ENCODE measurements at regions not wholly inside any gene's neighbourhood (a gene's known extent, or its start where the extent isn't known, plus 50 kb on each side); places are given as distances from the start of the nearest gene placed in this dataset.

DNA sequence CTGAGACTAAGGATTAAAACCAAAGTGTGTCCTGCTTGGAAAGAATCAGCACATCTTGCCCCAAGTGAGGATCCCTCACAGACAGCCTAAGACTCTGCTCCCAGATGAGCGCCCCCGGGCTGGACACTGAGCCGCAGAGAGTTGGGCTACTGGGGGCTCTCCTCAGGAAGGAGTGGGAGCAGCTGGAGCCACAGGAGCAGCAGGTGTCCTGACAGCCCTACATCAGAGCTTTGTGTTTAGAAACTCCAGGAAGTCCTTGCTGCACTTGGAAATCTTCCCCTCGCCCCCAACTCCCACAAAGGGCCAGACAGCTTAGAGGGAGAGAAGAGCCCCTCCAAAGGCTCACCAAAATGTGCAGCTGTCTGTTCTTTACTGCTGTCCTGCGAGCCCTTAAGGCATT lies 172.2 kb downstream of the HERPUD2 start:
- TF ChIP-seq, protein P1, sequence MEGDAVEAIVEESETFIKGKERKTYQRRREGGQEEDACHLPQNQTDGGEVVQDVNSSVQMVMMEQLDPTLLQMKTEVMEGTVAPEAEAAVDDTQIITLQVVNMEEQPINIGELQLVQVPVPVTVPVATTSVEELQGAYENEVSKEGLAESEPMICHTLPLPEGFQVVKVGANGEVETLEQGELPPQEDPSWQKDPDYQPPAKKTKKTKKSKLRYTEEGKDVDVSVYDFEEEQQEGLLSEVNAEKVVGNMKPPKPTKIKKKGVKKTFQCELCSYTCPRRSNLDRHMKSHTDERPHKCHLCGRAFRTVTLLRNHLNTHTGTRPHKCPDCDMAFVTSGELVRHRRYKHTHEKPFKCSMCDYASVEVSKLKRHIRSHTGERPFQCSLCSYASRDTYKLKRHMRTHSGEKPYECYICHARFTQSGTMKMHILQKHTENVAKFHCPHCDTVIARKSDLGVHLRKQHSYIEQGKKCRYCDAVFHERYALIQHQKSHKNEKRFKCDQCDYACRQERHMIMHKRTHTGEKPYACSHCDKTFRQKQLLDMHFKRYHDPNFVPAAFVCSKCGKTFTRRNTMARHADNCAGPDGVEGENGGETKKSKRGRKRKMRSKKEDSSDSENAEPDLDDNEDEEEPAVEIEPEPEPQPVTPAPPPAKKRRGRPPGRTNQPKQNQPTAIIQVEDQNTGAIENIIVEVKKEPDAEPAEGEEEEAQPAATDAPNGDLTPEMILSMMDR (IDR thresholded peaks at IDR 0.05; ENCODE audit: insufficient read depth, low read depth, low read length) = no peak
- TF ChIP-seq EZH2 (IDR thresholded peaks at IDR 0.05; ENCODE audit: insufficient read depth, low read length) = no peak
